ENCODE measurements at regions not wholly inside any gene's neighbourhood (a gene's known extent, or its start where the extent isn't known, plus 50 kb on each side); places are given as distances from the start of the nearest gene placed in this dataset.

- TF ChIP-seq RAD21 (IDR thresholded peaks at IDR 0.05; ENCODE audit: low read depth) = no peak
- no peak for TF ChIP-seq CTCF (IDR thresholded peaks at IDR 0.05 in 2 of 3, conservative IDR thresholded peaks at IDR 0.05 in 1 of 3; ENCODE audit: borderline replicate concordance in 1 of 3, insufficient read depth in 1 of 3, low read depth in 2 of 3, low read length in 2 of 3)
- no peak for TF ChIP-seq MAX (IDR thresholded peaks at IDR 0.05)
- TF ChIP-seq EZH2 (IDR thresholded peaks at IDR 0.05) = no peak
- no peak for TF ChIP-seq POLR2A (IDR thresholded peaks at IDR 0.05; ENCODE audit: borderline replicate concordance, extremely low read depth, insufficient read depth, insufficient read length)
- no peak for TF ChIP-seq ATF3 (IDR thresholded peaks at IDR 0.05)
- no peak for TF ChIP-seq POLR2AphosphoS5 (IDR thresholded peaks at IDR 0.05; ENCODE audit: low read depth, low read length)
- no peak for TF ChIP-seq EZH2phosphoT487 (IDR thresholded peaks at IDR 0.05; ENCODE audit: borderline replicate concordance)
- no peak for TF ChIP-seq ZNF274 (IDR thresholded peaks at IDR 0.05; ENCODE audit: low read depth, low read length)
- no peak for TF ChIP-seq EGR1 (IDR thresholded peaks at IDR 0.05; ENCODE audit: low read depth)
- no peak for TF ChIP-seq YY1 (IDR thresholded peaks at IDR 0.05; ENCODE audit: extremely low read depth, insufficient replicate concordance, low read depth, low read length)
- no peak for TF ChIP-seq SRF (IDR thresholded peaks at IDR 0.05; ENCODE audit: low read depth)
- no peak for TF ChIP-seq FOSL1 (IDR thresholded peaks at IDR 0.05; ENCODE audit: low read depth)
- TF ChIP-seq CBX3 (IDR thresholded peaks at IDR 0.05; ENCODE audit: low read depth) = no peak
Observed at GRCh38 chr2:207279520-207279919, 113.8 kb upstream of the KLF7 start.
